ENCODE measurements at regions not wholly inside any gene's neighbourhood (a gene's known extent, or its start where the extent isn't known, plus 50 kb on each side); places are given as distances from the start of the nearest gene placed in this dataset.

DNA sequence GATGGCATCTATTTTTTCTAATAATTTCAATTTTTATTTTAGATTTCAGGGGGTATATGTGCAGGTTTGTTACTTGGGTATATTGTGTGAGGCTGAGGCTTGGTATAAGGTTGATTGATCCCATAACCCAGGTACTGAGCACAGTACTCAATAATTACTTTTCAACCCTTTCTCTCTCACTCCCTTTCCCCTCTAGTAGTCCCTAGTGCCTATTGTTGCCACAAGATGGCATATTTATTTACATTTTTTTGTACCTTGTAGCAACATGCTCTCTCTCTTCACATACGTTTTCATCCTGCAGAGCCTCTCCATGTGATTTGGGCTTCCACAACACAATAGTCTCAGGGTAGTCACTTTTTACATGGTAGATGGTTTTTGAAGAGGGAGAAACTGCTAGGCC is 172.0 kb downstream of the ATOH1 start:
- no peaks in the 10 kb centered on the region for H3K9me2 ChIP-seq
- H3K27me3 ChIP-seq (ENCODE audit: insufficient read depth) = no peaks in the 10 kb centered on the region
- no peak overlapping the region for H3K4me2 ChIP-seq
- ChIA-PET CTCF (interaction anchor here (0.9 to 1.1 kb wide), 2 partner anchors 11 to 126 kb away, joined by 3 read pairs; no protein-coding TSS in a partner anchor), POLR2A (no interaction called here)
- no peak for DNase-seq
- H3K9me3 ChIP-seq = no peaks in the 10 kb centered on the region
- no peaks in the 10 kb centered on the region for H3F3A ChIP-seq (replicated peaks; ENCODE audit: insufficient read depth)
- no peaks in the 10 kb centered on the region for H3K79me2 ChIP-seq (ENCODE audit: insufficient read depth)
- no peaks in the 10 kb centered on the region for H4K20me1 ChIP-seq (ENCODE audit: insufficient read depth)
- WGBS (ENCODE audit: low lambda C conversion rate) = 9% methylated on average over 1 of the region's 1 CpG
- H3K4me1 ChIP-seq (ENCODE audit: control insufficient read depth in 1 of 2, insufficient read depth in 2 of 2, low read depth in 1 of 2, low read length in 1 of 2) = no peaks in the 10 kb centered on the region
- no peak overlapping the region for H3K27ac ChIP-seq (ENCODE audit: low read depth in 2 of 2, low read length in 1 of 2)
- TF ChIP-seq, protein P1, sequence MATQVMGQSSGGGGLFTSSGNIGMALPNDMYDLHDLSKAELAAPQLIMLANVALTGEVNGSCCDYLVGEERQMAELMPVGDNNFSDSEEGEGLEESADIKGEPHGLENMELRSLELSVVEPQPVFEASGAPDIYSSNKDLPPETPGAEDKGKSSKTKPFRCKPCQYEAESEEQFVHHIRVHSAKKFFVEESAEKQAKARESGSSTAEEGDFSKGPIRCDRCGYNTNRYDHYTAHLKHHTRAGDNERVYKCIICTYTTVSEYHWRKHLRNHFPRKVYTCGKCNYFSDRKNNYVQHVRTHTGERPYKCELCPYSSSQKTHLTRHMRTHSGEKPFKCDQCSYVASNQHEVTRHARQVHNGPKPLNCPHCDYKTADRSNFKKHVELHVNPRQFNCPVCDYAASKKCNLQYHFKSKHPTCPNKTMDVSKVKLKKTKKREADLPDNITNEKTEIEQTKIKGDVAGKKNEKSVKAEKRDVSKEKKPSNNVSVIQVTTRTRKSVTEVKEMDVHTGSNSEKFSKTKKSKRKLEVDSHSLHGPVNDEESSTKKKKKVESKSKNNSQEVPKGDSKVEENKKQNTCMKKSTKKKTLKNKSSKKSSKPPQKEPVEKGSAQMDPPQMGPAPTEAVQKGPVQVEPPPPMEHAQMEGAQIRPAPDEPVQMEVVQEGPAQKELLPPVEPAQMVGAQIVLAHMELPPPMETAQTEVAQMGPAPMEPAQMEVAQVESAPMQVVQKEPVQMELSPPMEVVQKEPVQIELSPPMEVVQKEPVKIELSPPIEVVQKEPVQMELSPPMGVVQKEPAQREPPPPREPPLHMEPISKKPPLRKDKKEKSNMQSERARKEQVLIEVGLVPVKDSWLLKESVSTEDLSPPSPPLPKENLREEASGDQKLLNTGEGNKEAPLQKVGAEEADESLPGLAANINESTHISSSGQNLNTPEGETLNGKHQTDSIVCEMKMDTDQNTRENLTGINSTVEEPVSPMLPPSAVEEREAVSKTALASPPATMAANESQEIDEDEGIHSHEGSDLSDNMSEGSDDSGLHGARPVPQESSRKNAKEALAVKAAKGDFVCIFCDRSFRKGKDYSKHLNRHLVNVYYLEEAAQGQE (IDR thresholded peaks at IDR 0.05; ENCODE audit: low read depth, low read length) = no peak
- TF ChIP-seq USF1 (IDR thresholded peaks at IDR 0.05; ENCODE audit: borderline replicate concordance, low read depth) (no peak), IRF3 (IDR thresholded peaks at IDR 0.05; ENCODE audit: low read depth, low read length) (no peak), MAX (IDR thresholded peaks at IDR 0.05; ENCODE audit: low read depth) (no peak), SIN3A (IDR thresholded peaks at IDR 0.05; ENCODE audit: borderline replicate concordance, low read depth, low read length) (no peak), TEAD4 (IDR thresholded peaks at IDR 0.05; ENCODE audit: borderline replicate concordance, insufficient read depth) (no peak), NRF1 (IDR thresholded peaks at IDR 0.05; ENCODE audit: low read depth, low read length) (no peak), ELF1 (IDR thresholded peaks at IDR 0.05) (no peak), RXRA (IDR thresholded peaks at IDR 0.05; ENCODE audit: borderline replicate concordance, low read depth) (no peak), GATA2 (CRISPR knock-in tag; IDR thresholded peaks at IDR 0.05) (no peak)
- TF ChIP-seq, protein P2, sequence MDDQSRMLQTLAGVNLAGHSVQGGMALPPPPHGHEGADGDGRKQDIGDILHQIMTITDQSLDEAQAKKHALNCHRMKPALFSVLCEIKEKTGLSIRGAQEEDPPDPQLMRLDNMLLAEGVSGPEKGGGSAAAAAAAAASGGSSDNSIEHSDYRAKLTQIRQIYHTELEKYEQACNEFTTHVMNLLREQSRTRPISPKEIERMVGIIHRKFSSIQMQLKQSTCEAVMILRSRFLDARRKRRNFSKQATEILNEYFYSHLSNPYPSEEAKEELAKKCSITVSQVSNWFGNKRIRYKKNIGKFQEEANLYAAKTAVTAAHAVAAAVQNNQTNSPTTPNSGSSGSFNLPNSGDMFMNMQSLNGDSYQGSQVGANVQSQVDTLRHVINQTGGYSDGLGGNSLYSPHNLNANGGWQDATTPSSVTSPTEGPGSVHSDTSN (IDR thresholded peaks at IDR 0.05) = no peak
- TF ChIP-seq, protein P3, sequence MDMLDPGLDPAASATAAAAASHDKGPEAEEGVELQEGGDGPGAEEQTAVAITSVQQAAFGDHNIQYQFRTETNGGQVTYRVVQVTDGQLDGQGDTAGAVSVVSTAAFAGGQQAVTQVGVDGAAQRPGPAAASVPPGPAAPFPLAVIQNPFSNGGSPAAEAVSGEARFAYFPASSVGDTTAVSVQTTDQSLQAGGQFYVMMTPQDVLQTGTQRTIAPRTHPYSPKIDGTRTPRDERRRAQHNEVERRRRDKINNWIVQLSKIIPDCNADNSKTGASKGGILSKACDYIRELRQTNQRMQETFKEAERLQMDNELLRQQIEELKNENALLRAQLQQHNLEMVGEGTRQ (IDR thresholded peaks at IDR 0.05; ENCODE audit: borderline replicate concordance, low read depth, low read length) = no peak
- H2AFZ ChIP-seq (ENCODE audit: low read depth) = no peak overlapping the region
- H3K9ac ChIP-seq = no peak overlapping the region
- no peak overlapping the region for H3K4me3 ChIP-seq (ENCODE audit: low read depth in 2 of 2, low read length in 1 of 2)
- no peaks in the 10 kb centered on the region for H3K36me3 ChIP-seq (replicated peaks in 1 of 2; ENCODE audit: control insufficient read depth in 1 of 2, insufficient read depth in 2 of 2, low read length in 1 of 2)

Data from SK-N-SH (cell line).